ENCODE measurements at regions not wholly inside any gene's neighbourhood (a gene's known extent, or its start where the extent isn't known, plus 50 kb on each side); places are given as distances from the start of the nearest gene placed in this dataset.
"Not testable (repeated sequence)": the region's sequence is repeated elsewhere in the genome, so short reads cannot be mapped to it uniquely, and the experiment has no call there.

- DNase-seq, result not testable (repeated sequence)
These were observed 416.4 kb upstream of the C1orf87 start for GRCh38 chr1:60489916-60490480.

- DNase-seq, result no peak
These were observed 415.3 kb upstream of the C1orf87 start for GRCh38 chr1:60488847-60489246.

GRCh38 chr1:60487565-60488345 is 414.2 kb upstream of the C1orf87 start:
- no peak for DNase-seq

GRCh38 chr1:60483509-60483908 is 409.9 kb upstream of the C1orf87 start:
- DNase-seq, result no peak

GRCh38 chr1:60470246-60470645 is 396.7 kb upstream of the C1orf87 start:
- DNase-seq, result no peak

GRCh38 chr1:60463786-60464185 is 390.2 kb upstream of the C1orf87 start:
- DNase-seq, result no peak

GRCh38 chr1:60463146-60463545 is 389.6 kb upstream of the C1orf87 start:
- DNase-seq, result no peak

GRCh38 chr1:60461925-60462595 is 388.5 kb upstream of the C1orf87 start:
- DNase-seq, result no peak

- DNase-seq, result no peak
These were observed 384.5 kb upstream of the C1orf87 start for GRCh38 chr1:60458111-60458510.

GRCh38 chr1:60449876-60450275 is 376.3 kb upstream of the C1orf87 start:
- DNase-seq, result no peak

GRCh38 chr1:60448850-60449249 is 375.3 kb upstream of the C1orf87 start:
- no peak for DNase-seq

- DNase-seq, result no peak
These were observed 371.1 kb upstream of the C1orf87 start for GRCh38 chr1:60444680-60445079.

GRCh38 chr1:60436186-60436585 is 362.6 kb upstream of the C1orf87 start:
- DNase-seq, result no peak

- DNase-seq, result no peak
These were observed 358.0 kb upstream of the C1orf87 start for GRCh38 chr1:60431593-60431992.

GRCh38 chr1:60430375-60430774 is 356.8 kb upstream of the C1orf87 start:
- DNase-seq, result no peak

- no peak for DNase-seq
These were observed 354.6 kb upstream of the C1orf87 start for GRCh38 chr1:60428127-60428526.

- no peak for DNase-seq
These were observed 354.1 kb upstream of the C1orf87 start for GRCh38 chr1:60427701-60428100.

GRCh38 chr1:60427194-60427593 is 353.6 kb upstream of the C1orf87 start:
- no peak for DNase-seq

- DNase-seq, result peak; percentile 38
These were observed 352.0 kb upstream of the C1orf87 start for GRCh38 chr1:60425528-60425927.

- DNase-seq, result no peak
These were observed 349.7 kb upstream of the C1orf87 start for GRCh38 chr1:60423146-60423780.

GRCh38 chr1:60421965-60422364 is 348.4 kb upstream of the C1orf87 start:
- DNase-seq, result no peak

GRCh38 chr1:60419023-60419422 is 345.5 kb upstream of the C1orf87 start:
- DNase-seq, result no peak

- DNase-seq, result peak; percentile 9
These were observed 342.1 kb upstream of the C1orf87 start for GRCh38 chr1:60415696-60416095.

GRCh38 chr1:60413091-60413490 is 339.5 kb upstream of the C1orf87 start:
- DNase-seq, result no peak
